Smooth muscle cell of the brain vasculature (primary cell): ENCODE measurements at regions not wholly inside any gene's neighbourhood (a gene's known extent, or its start where the extent isn't known, plus 50 kb on each side); places are given as distances from the start of the nearest gene placed in this dataset.

Experiments
- DNase-seq: peaks from one replicate; pipeline ENCODE4 v3.0.0-alpha.2; 2012; ENCODE audit warnings: low read depth, low spot score

- DNase-seq = no peak
These were observed 746.0 kb upstream of the CELF2 start for GRCh38 chr10:10271639-10272192.

GRCh38 chr10:10273661-10274060, 744.0 kb upstream of the CELF2 start:
- DNase-seq = no peak

GRCh38 chr10:10279906-10280305, 737.8 kb upstream of the CELF2 start:
- DNase-seq = no peak

- DNase-seq = no peak
These were observed 725.2 kb upstream of the CELF2 start for GRCh38 chr10:10292501-10292900.

- DNase-seq = no peak
These were observed 724.6 kb upstream of the CELF2 start for GRCh38 chr10:10293041-10293440.

GRCh38 chr10:10293481-10293951, 724.2 kb upstream of the CELF2 start:
- no peak for DNase-seq

GRCh38 chr10:10294184-10294880, 723.3 kb upstream of the CELF2 start:
- no peak for DNase-seq

- DNase-seq = no peak
These were observed 722.7 kb upstream of the CELF2 start for GRCh38 chr10:10294881-10295529.

GRCh38 chr10:10295537-10295936, 722.1 kb upstream of the CELF2 start:
- no peak for DNase-seq

- DNase-seq = no peak
These were observed 715.0 kb upstream of the CELF2 start for GRCh38 chr10:10302689-10303088.

- DNase-seq = no peak
These were observed 710.6 kb upstream of the CELF2 start for GRCh38 chr10:10307036-10307435.

- DNase-seq = no peak
These were observed 710.1 kb upstream of the CELF2 start for GRCh38 chr10:10307551-10307950.

- DNase-seq = no peak
These were observed 707.2 kb upstream of the CELF2 start for GRCh38 chr10:10310498-10310897.

GRCh38 chr10:10311966-10312365, 705.7 kb upstream of the CELF2 start:
- no peak for DNase-seq

GRCh38 chr10:10313149-10313835, 704.4 kb upstream of the CELF2 start:
- DNase-seq = no peak

- no peak for DNase-seq
These were observed 703.0 kb upstream of the CELF2 start for GRCh38 chr10:10314626-10315025.

GRCh38 chr10:10315989-10316388, 701.7 kb upstream of the CELF2 start:
- DNase-seq = no peak

GRCh38 chr10:10317151-10317550, 700.5 kb upstream of the CELF2 start:
- DNase-seq = no peak

GRCh38 chr10:10318856-10319255, 698.8 kb upstream of the CELF2 start:
- DNase-seq = no peak

GRCh38 chr10:10320956-10321355, 696.7 kb upstream of the CELF2 start:
- no peak for DNase-seq

- DNase-seq = no peak
These were observed 691.6 kb upstream of the CELF2 start for GRCh38 chr10:10326116-10326515.

- no peak for DNase-seq
These were observed 689.7 kb upstream of the CELF2 start for GRCh38 chr10:10327934-10328333.
